Stimulated activated CD4-positive, alpha-beta T cell treated with anti-CD3 and anti-CD28 coated beads, Interleukin-4, amount 100 ng/mL, for 1 hour (primary cell): ENCODE measurements at regions not wholly inside any gene's neighbourhood (a gene's known extent, or its start where the extent isn't known, plus 50 kb on each side); places are given as distances from the start of the nearest gene placed in this dataset.
A peak's percentile ranks its signal among the peaks of the same experiment; 100 is the strongest.

Experiments used
- DNase-seq: peaks from one replicate; pipeline ENCODE4 v3.0.0-alpha.2; 2020

DNA sequence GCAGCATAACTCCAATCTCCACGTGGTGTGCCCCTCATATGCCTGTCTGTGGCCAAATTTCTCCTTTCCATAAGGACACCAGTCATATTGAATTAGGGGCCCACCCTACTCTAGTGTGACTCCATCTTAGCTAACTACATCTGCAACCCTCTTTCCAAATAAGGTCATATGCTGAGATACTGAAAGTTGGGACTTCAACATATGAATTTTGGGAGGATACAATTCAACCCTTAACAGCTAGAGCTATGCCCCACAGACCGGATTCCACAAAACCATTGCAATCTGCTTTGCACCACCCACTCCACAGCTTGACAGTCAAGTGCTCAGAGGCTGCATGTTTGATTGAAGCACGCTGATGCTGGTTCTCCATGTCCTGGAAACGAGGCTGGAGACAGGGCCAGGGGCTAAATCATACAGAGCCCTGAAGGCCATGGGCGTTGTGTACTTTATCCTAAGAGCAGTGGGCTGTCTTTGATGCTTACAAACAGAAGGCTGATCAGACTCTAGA is 122.8 kb downstream of the MTX3 start:
- no peak for DNase-seq

- DNase-seq, result no peak
Measured at GRCh38 chr5:79865579-79865978, 125.5 kb downstream of the MTX3 start.

GRCh38 chr5:79864364-79864763 is 126.7 kb downstream of the MTX3 start:
- DNase-seq, result no peak

- no peak for DNase-seq
Measured at GRCh38 chr5:79859588-79859987, 131.5 kb downstream of the MTX3 start.

DNA sequence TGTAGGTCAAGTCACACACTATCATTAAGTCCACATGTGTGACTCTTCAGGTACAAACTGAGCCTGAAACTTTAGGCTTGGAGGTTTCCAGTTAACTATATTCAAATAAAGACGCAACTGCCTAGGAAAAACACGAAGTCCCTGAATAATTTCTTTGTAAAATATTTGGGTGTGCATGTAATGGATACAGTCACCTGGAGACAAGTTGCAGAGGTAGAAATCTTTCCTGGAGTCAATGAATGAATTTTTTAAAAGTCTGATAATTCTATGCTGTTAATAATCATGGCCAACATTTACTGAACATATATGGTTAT is 132.7 kb downstream of the MTX3 start:
- no peak for DNase-seq

DNA sequence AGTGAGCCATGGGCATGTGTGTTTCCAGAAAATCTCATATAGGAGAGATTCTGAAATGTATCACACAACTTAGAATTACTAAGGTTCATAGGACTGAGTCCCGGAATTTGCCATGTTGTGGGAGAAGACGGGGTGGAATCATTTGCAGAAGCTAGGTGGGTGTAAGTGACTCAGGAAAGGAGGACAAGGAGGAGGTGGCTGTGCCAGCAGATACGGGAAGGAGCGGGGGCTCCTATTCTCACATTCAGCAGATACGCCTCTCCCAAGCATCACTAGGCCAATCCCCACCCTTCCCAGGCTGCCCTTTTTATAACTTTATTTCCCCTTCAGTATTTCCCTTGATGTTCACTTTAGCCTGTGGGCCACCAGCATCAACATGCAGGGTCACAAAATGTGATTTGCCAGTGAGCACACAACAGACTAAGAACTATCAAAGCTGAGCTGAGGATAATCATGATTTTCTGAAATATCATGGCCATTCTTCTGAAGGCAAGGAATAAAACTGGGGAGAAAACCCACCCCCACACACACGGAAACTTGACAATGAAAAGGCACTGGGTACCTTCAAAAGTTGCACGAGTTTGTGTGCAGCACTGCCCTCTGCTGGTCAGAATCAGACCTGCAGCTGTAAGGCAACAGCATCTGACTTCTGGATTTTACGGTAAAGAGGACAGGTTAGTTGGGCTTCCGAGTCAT is 133.2 kb downstream of the MTX3 start:
- DNase-seq, result peak; percentile 82

DNA sequence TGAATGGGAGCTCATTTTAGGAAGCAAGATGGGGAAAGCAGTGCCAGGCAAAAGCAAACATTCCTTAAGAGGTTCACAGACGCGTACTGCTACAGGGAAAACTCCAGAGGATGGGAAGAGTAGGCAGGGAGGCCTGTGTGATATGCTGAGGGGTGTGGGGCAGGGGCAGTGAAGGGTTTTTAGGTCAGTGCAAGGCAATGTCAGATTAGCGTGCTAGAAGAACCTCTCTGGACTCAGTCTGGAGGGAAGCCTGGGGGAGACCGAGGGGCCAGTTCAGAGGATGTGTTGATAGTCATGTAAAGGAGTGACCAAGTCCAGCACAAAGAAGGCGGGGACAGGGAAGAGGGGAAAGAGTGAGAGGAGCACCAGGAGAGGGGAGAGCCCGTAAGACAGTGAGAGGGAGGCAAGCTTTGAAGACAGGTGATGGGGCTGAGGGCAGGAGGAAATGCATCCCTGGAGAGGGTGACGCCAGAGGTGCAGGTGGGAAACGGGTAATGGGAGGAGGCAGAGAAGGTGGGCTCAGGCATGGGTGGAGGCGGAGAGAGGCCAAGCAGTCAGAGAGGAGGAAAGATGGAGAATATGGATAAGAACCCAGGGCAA is 134.5 kb downstream of the MTX3 start:
- no peak for DNase-seq

DNA sequence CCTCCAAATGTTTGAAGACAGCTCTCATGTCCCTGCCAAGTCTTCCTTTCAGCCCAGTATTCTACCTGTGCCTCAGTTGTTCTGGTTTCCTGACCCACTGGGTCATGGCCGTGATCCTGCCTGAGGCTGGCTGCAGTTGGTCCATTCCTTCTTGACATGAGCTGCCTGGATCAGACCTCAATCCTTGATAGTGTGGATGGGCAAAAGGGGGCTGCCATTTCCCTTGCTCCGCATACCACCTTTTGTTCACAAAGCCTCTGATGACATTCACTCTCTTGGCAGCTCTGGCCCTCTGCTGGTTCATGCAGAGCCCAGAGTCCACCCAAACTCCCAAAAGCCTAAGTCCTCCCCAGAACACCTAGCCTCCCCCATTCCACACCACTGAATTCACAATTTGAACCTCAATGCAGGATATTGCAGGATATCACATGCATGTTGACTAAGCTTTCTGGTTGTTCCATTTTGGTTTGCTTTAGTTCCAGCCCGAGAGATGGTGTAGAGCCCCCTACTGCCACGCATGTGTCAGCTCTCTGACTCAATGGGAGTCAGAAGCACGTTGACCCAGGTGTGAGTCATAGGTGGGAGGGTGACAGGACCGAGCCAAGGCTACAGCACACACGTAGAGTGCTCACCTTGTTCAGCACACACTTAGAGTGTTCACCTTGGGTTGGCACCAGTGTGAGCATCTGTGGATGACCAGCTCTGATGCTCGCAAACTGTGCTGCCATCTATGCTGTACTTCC is 137.2 kb downstream of the MTX3 start:
- DNase-seq, result peak; percentile 15

GRCh38 chr5:79853028-79853427 is 138.0 kb downstream of the MTX3 start:
- no peak for DNase-seq

DNA sequence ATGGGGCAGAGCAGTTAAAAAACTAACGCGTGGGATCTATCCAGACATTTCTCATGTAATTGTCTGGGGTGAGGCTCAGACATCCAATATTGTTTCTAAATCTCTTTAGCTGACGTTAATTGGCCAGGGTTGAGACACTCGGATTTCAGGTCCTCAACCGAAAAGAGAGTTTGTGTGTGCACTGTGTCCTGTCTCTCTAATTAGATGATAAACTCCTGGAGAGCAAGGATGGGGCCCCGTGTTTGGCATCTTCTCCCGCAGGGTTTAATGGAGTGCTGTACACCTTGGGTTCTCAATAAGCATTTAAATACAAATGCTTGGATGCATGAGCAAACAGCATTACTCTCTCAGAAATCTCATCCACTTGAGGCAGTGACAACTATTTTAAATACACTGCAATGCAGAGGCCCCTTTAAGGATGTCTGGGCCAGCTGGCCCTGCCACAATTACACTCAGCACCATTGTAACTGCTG is 139.6 kb downstream of the MTX3 start:
- DNase-seq, result no peak

- DNase-seq, result no peak
Measured at GRCh38 chr5:79850941-79851340, 140.1 kb downstream of the MTX3 start.

GRCh38 chr5:79850316-79850822 is 140.7 kb downstream of the MTX3 start:
- no peak for DNase-seq

DNA sequence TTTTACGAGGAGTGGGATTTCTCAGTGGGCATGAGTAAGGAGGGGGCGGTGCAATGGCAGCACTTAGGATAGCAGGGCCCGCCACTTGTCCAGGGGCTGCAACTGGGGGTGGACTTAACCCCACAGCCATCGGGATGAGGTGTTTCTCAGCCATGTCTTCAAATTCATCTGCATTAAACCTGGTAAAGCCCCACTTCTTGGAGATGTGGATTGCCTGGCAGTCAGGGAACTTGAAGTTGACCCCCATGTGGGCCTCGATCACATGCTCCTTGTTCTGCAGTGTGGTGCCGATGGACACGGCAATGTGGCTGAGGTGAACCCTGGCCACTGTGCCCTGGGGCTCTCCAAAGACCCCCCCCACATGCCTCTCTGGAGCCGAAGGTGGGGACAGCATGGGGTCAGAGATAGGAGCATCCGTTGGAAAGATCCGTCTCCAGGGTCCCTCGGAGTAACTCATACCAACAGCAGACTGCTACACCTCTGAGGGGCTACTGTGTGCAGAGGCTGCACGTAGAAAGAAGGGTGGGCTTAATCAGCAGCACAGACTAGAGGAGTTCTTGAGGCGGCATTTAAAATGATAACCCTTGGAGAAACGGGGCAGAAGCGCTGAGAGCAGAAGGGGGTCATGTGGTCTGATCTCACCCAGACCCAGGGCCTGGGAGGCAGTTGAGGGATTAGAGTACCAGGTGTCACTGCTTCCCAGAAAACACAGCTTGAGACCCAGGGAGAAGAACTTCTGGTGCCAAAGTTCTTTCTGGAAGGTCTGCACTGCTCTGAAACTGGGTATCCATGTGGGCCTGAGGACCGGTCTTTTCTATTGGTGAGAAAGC is 141.4 kb downstream of the MTX3 start:
- DNase-seq, result no peak
